ENCODE measurements at regions not wholly inside any gene's neighbourhood (a gene's known extent, or its start where the extent isn't known, plus 50 kb on each side); places are given as distances from the start of the nearest gene placed in this dataset.
A peak's percentile ranks its signal among the peaks of the same experiment; 100 is the strongest.
"Not testable (repeated sequence)": the region's sequence is repeated elsewhere in the genome, so short reads cannot be mapped to it uniquely, and the experiment has no call there.

DNA sequence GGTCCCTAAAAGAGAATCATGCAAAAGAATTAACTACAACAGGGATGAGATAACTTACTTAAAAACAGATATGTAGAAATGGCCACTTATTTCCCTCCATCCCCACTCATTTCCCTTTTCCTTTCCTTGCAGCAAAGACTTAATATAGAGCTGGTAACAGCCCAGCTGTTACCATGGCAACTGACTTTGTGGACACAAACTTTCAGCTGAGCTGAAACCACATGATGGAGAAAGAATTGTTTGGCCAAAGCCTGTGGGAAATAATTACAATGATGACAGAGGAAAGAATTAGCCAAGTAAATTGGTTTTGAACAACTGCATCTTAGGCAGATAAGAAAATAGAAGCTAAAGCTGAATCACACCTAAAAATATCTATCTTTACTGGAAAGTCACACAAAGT lies 364.9 kb downstream of the GALC start:
- DNase-seq: no peak

DNA sequence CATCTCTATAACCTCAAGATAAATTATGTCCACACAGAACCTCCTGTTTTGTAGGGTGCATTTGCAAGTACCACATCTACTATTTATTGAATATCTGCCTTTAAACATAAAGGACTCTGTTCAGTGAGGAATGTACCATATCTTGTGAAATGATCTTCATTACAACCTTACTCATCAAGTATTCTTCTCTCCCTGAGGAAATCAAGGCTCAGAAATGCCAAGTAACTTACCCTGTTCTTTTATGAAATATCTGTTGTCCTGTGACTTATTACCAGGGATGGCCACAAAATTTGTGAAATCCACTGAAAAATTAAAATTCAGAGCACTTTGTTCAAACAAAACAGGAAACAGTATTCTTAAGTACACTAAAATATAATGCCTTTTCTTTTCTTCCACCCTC lies 366.7 kb downstream of the GALC start:
- DNase-seq: no peak

DNA sequence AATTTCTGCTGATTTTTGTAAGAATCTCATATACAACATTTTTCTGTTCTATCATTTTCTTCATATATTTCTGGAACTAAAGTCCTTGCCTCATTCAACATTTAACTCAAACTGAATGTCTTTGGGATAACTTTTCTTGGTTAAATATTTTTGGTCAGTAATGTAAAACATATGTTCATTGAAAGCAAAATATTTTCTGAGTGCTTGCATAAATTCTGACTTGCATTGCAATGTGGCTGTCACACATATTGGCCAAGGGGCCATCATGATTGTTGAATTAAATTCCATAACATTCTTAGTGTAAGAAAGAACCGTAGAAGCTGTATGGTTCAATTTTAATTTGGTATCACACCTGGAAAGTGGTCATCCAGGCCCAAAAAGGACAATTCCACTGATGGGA lies 369.4 kb downstream of the GALC start:
- DNase-seq: no peak

DNA sequence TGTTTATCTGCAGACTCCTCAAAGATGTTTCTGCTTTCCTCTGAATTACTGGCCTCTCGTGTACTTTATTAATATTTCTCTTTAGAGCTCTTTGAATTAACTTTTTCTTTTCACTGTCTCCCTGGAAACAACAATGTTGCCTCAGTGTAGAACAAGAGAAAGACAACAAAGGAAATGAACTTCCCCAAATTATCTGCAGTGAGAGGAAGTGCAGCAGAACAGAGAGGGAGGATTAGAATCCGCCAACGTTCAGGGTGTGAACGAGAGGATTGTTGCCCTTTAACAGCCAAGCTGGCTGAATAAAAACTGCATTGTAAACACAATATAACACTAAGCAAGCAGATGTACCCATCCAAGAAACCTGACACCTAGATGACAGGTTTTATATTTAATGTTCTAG lies 375.9 kb downstream of the GALC start:
- no peak for DNase-seq

DNA sequence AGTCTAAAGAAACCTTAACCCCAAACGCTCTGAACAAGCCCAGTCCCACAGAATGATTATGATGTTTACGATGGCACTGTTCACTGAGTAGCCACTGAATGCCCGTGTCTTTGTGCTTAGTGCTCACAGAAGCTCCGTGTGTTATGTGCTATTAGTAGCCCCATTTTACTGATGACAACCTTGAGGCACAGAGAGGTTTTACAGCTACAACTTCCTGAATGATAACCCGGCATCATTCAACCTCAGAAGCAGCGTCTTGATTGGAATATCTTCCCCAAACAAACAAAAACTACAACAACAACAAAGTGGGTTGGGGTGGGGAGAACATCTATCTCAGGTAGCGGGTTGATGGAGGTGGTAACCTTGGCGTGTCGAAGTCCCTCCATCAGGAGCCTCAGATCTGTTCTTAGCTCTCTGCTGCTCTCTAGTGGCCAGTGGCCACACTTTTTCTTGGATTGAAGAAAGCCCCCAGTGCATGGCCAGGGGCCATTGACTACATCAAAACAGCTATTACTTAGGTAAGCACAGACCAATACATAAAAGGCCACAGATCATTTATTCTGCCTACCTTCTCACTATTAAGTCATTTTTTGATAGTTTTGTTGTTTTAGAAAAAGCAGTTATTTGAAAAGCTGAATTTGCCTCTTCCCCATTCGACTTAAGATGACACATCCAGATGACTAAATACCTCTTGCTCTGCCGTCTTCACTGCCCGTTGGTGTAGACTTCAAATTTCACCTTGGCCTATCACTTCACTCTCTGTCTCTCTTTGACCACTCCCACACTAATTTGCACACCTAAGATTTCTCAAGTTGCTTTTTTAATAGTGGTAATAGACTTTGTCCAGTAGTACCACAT lies 376.9 kb downstream of the GALC start:
- DNase-seq: peak; percentile 70

- no peak for DNase-seq
These were observed 377.9 kb downstream of the GALC start for GRCh38 chr14:87615047-87615446.

GRCh38 chr14:87613881-87614280 lies 379.1 kb downstream of the GALC start:
- no peak for DNase-seq

DNA sequence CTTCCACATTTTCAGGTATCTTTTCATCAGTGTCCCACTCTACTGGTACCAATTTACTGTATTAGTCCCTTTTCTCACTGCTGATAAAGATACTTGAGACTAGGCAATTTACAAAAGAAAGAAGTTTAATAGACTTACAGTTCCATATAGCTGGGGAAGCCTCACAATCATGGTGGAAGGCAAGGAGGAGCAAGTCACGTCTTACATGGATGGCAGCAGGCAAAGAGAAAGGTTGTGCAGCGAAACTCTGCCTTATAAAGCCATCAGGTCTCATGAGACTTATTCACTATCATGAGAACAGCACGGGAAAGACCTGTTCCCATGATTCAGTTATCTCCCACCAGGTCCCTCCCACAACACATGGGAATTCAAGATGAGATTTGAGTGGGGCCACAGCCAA lies 385.9 kb downstream of the GALC start:
- DNase-seq: not testable (repeated sequence)

GRCh38 chr14:87601036-87601435 lies 391.9 kb downstream of the GALC start:
- DNase-seq: no peak

DNA sequence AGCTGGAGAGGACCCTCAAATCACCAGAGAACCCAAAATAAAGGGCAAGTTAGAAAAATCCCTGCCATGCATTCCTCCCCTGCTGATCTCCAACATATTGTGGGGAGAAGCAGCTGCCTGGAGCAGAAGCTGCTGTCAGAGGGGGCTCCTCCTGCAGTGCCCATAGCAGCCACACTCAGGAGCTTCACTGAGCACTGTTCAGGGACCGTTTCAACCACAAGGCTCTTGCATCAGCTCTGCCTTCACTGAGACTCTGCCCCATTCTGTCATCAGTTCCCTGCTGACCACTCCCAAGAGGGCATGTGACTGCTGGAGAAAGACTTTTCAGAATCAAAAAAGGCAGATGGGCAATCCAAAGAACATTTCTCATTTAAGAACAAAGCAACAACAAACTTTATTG lies 392.7 kb downstream of the GALC start:
- no peak for DNase-seq

- no peak for DNase-seq
These were observed 411.7 kb downstream of the GALC start for GRCh38 chr14:87581298-87581697.

DNA sequence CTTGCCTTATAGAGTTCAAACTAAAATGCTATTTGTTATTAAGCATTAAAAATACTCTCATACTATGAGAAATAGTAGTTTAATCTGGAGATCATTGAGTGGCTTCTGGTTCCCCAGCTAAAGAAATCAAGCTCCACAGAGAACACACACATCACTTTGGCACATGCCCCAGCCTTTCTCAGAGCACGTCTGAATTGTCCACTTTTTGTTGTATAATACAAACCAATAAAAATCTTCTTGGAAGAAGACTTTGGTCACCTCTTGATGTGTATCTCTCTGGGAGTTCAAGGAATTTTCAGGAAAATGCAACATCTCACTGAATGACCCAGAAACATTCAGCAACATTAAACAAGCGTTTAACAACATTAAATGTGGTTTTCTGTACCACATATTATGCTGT lies 413.9 kb downstream of the GALC start:
- DNase-seq: no peak

DNA sequence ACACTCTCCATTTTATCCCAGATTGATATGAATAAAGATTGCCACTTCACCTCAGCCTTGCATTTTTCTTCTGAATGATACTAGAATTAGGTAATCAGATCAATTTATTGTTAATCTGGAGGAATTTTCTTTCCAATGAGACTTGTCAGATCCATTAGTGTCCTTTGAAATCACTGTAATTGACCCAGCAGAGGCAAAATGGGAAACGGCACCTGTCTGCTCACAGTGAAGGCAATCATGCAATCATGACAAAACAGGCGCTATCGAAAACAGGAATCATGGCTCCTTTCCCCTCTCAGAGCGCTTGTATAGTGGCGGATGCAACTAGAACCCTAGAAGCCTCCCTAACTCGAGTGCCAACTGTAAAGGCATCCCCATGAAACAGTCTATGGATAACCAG lies 417.6 kb downstream of the GALC start:
- DNase-seq: no peak

- no peak for DNase-seq
These were observed 419.4 kb downstream of the GALC start for GRCh38 chr14:87573591-87573990.

GRCh38 chr14:87567618-87568295 lies 425.2 kb downstream of the GALC start:
- no peak for DNase-seq

- DNase-seq: no peak
These were observed 426.0 kb downstream of the GALC start for GRCh38 chr14:87566991-87567390.

DNA sequence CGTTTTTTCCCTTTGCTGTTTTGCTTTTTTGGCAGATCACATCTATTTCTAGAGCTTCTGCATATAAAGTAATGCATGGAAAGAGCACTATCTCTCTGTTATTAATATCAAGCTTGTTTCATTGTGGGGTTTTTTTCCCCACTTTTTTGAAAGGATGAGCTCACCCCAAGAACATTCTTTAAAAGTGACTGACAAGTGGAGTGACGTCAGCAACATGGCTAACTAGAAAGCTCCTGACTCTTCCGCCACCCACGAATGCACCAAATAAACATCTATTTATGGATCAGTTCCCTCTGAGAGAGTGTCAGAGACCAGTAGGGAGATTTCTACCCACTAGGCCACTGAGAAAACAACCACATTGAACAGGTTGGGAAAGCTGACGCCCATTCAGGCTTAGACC lies 445.4 kb downstream of the GALC start:
- DNase-seq: no peak

GRCh38 chr14:87542288-87542687 lies 450.7 kb downstream of the GALC start:
- DNase-seq: no peak

GRCh38 chr14:87540339-87540738 lies 452.6 kb downstream of the GALC start:
- no peak for DNase-seq

DNA sequence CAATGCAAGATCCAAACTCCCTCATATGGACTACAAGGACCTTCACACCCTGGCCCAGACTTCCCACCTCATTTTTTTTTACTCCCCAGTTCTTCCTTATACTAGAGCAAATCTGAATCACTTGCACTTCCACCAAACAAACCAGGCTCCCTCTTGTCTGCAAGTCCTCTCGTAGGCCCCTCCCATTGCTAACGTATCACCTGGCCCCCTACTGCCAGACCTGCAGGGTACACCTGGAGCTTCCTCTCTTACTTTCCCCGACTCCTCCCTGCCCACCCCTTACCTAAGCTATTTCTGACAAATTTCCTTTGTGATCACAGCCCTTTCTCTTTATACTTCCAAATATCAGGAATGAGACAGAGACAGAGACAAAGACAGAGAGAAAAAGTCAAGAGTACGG lies 463.9 kb downstream of the GALC start:
- no peak for DNase-seq

GRCh38 chr14:87526731-87527130 lies 466.3 kb downstream of the GALC start:
- no peak for DNase-seq

GRCh38 chr14:87524011-87524410 lies 469.0 kb downstream of the GALC start:
- DNase-seq: no peak

- DNase-seq: no peak
These were observed 470.4 kb downstream of the GALC start for GRCh38 chr14:87522575-87522974.

GRCh38 chr14:87508333-87508732 lies 484.6 kb downstream of the GALC start:
- DNase-seq: no peak

- no peak for DNase-seq
These were observed 489.3 kb downstream of the GALC start for GRCh38 chr14:87503711-87504110.

All from activated CD8-positive, alpha-beta memory T cell treated with anti-CD3 and anti-CD28 coated beads, Interleukin-2, amount 50 U/mL, for 48 hours (primary cell).